ENCODE measurements at regions not wholly inside any gene's neighbourhood (a gene's known extent, or its start where the extent isn't known, plus 50 kb on each side); places are given as distances from the start of the nearest gene placed in this dataset.

DNA sequence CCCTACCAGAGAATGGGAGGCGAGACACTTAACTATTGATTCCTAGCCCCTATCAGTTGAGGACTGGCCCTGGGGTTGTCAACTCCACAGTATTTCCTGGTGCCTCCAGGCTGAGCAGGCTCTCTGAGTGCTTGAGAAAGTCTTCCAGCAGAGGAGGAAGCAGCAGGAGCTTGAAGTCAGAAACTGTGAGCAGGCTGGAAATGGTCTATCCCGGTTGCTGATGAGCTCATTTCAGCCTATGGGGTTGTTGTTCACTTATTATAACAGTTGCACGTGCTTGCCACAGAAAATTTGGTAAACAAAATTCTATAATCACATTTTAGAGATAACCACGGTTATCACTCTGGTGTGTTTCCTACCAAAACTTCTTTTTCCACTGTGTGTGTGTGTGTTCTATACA, 254.7 kb upstream of the THUMPD2 start:
- TF ChIP-seq, protein P1, sequence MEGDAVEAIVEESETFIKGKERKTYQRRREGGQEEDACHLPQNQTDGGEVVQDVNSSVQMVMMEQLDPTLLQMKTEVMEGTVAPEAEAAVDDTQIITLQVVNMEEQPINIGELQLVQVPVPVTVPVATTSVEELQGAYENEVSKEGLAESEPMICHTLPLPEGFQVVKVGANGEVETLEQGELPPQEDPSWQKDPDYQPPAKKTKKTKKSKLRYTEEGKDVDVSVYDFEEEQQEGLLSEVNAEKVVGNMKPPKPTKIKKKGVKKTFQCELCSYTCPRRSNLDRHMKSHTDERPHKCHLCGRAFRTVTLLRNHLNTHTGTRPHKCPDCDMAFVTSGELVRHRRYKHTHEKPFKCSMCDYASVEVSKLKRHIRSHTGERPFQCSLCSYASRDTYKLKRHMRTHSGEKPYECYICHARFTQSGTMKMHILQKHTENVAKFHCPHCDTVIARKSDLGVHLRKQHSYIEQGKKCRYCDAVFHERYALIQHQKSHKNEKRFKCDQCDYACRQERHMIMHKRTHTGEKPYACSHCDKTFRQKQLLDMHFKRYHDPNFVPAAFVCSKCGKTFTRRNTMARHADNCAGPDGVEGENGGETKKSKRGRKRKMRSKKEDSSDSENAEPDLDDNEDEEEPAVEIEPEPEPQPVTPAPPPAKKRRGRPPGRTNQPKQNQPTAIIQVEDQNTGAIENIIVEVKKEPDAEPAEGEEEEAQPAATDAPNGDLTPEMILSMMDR (IDR thresholded peaks at IDR 0.05; ENCODE audit: low read depth, low read length), result no peak
- no peak for TF ChIP-seq POLR2A (IDR thresholded peaks at IDR 0.05; ENCODE audit: extremely low read depth, insufficient read length)

All from NB4 (cell line).